Hepatocyte (in vitro differentiated cells): ENCODE measurements at regions not wholly inside any gene's neighbourhood (a gene's known extent, or its start where the extent isn't known, plus 50 kb on each side); places are given as distances from the start of the nearest gene placed in this dataset.

Experiments
- DNase-seq: peaks from one replicate; pipeline ENCODE4 v3.0.0-alpha.2; 2016; ENCODE audit warnings: low spot score
- H2AFZ ChIP-seq: fragments of 200-600 bp; sonication (generic); 2 replicates; pipeline ENCODE4 v1.6.0; 2016; ENCODE audit warnings: antibody characterized with exemption, mild to moderate bottlenecking
- H3K27ac ChIP-seq: fragments of 200-600 bp; sonication (generic); 2 replicates; pipeline ENCODE4 v1.5.1; 2016; ENCODE audit warnings: mild to moderate bottlenecking
- H3K27me3 ChIP-seq: fragments of 200-600 bp; sonication (generic); 2 replicates; pipeline ENCODE4 v1.6.1; 2016
- H3K36me3 ChIP-seq: fragments of 200-600 bp; sonication (generic); replicated peaks from 2 replicates; pipeline ENCODE4 v1.5.1; 2016; ENCODE audit warnings: low read depth; ENCODE audit not compliant: insufficient read depth
- H3K4me1 ChIP-seq: fragments of 200-600 bp; sonication (generic); 2 replicates; pipeline ENCODE4 v1.5.1; 2016; ENCODE audit warnings: mild to moderate bottlenecking, moderate library complexity; ENCODE audit not compliant: insufficient read depth
- H3K4me2 ChIP-seq: fragments of 200-600 bp; sonication (generic); 2 replicates; pipeline ENCODE4 v1.6.0; 2016
- H3K4me3 ChIP-seq: fragments of 200-600 bp; sonication (generic); 2 replicates; pipeline ENCODE4 v1.5.1; 2016; ENCODE audit warnings: mild to moderate bottlenecking
- H3K79me2 ChIP-seq: fragments of 200-600 bp; sonication (generic); 2 replicates; pipeline ENCODE4 v1.6.0; 2017; ENCODE audit warnings: mild to moderate bottlenecking
- H3K9me2 ChIP-seq: fragments of 200-600 bp; sonication (generic); replicated peaks from 2 replicates; pipeline ENCODE4 v1.6.0; 2017; ENCODE audit warnings: mild to moderate bottlenecking; ENCODE audit not compliant: insufficient read depth
- H3K9me3 ChIP-seq: fragments of 200-600 bp; sonication (generic); 2 replicates; pipeline ENCODE4 v1.5.1; 2016; ENCODE audit warnings: low read depth, mild to moderate bottlenecking
- H4K20me1 ChIP-seq: fragments of 200-600 bp; sonication (generic); 2 replicates; pipeline ENCODE4 v1.6.0; 2016; ENCODE audit warnings: mild to moderate bottlenecking; ENCODE audit not compliant: insufficient read depth, poor library complexity, severe bottlenecking
- CTCF ChIP-seq: fragments of 200-600 bp; sonication (generic); IDR thresholded peaks from 2 replicates; pipeline ENCODE4 v1.5.1; 2016; ENCODE audit warnings: antibody characterized with exemption, mild to moderate bottlenecking; ENCODE audit not compliant: poor library complexity
- EZH2 ChIP-seq: fragments of 200-600 bp; sonication (generic); IDR thresholded peaks from 2 replicates; pipeline ENCODE4 v1.6.1; 2016; ENCODE audit warnings: antibody characterized with exemption, mild to moderate bottlenecking, borderline replicate concordance
- EZH2phosphoT487 ChIP-seq: fragments of 200-600 bp; sonication (generic); IDR thresholded peaks from one replicate; pipeline ENCODE4 v1.6.1; 2018; ENCODE audit warnings: antibody characterized with exemption, mild to moderate bottlenecking, low read depth, moderate library complexity; ENCODE audit not compliant: unreplicated experiment, severe bottlenecking
- whole genome bisulfite sequencing: methylation state at CpG from one replicate; pipeline ENCODE4 v1.1.6; 2016; ENCODE audit warnings: low lambda C conversion rate; ENCODE audit errors: missing lambda C conversion rate; 5-methylcytosine and 5-hydroxymethylcytosine counted together

DNA sequence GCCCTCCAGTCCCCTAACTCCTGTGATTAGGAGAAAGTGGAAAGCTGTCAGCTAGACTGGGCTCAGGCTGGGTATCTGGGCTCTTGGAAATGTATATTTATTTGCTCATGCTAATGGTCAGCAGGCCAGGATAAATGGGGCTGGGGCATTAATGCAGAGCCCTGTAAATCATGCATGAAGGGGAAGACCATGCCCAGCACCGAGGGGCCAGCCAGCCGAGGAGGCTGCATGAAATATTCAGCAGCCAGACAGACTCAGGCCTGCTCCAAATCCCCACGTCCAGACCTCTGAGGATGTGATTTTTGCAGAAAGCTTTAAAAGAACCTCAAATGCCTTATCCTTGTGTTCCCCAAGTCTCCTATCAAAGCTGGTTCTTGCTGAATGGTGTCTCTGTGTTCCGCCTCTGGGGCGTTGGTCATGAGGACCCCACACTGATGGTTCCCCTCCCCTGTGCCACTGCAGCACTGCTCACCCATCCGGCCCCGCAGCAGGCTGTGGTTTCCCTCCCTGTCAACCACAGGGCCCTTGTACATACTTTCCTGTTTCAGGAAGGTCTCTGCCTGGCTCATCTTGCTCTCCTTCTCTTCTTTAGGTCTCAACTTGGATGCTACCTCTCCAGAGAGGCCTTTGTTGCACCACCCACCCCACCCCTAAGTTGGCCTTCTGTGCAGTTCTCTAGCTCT, 358.4 kb downstream of the CDH26 start:
- no peaks in the 10 kb centered on the region for H3K4me1 ChIP-seq
- H3K27ac ChIP-seq, result no peak overlapping the region
- H4K20me1 ChIP-seq, result no peaks in the 10 kb centered on the region
- H3K36me3 ChIP-seq, result no peaks in the 10 kb centered on the region
- H3K4me2 ChIP-seq, result no peak overlapping the region
- WGBS, result 83% methylated on average over 7 of the region's 7 CpGs
- H3K9me3 ChIP-seq, result no peaks in the 10 kb centered on the region
- H3K79me2 ChIP-seq, result no peaks in the 10 kb centered on the region
- DNase-seq, result no peak
- no peaks in the 10 kb centered on the region for H3K27me3 ChIP-seq
- TF ChIP-seq CTCF, result no peak
- no peak for TF ChIP-seq EZH2
- no peak for TF ChIP-seq EZH2phosphoT487
- H3K4me3 ChIP-seq, result no peak overlapping the region
- no peaks in the 10 kb centered on the region for H3K9me2 ChIP-seq
- no peak overlapping the region for H2AFZ ChIP-seq

DNA sequence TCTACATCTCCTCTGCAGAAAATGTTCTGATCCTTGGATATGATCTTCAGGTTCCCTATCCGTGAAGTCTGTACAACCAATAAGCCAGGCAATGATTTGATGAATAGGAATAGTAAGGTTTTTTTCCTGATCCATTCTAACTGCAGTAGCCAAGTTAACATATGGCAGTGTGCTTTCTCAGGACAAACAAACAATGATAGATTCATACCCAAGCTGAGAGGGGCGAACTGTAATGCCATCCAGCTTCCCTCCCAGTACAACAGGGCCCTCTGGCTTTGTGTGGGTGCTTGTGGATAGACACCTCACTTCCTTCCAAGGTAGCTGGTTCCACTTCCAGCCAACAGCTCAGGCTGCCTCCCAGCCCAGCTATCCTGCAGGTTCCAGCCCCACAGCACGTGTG, 359.2 kb downstream of the CDH26 start:
- 72% methylated on average over 3 of the region's 3 CpGs for WGBS
- TF ChIP-seq EZH2 (no peak), CTCF (no peak), EZH2phosphoT487 (no peak)

GRCh38 chr20:60321601-60322000, 363.4 kb downstream of the CDH26 start:
- Histone ChIP-seq H3K9me2 (no peaks in the 10 kb centered on the region), H3K27me3 (no peaks in the 10 kb centered on the region), H3K4me2 (no peak overlapping the region), H3K4me1 (no peaks in the 10 kb centered on the region), H2AFZ (no peak overlapping the region), H3K79me2 (no peaks in the 10 kb centered on the region), H4K20me1 (no peaks in the 10 kb centered on the region), H3K9me3 (no peaks in the 10 kb centered on the region), H3K27ac (no peak overlapping the region), H3K4me3 (no peak overlapping the region), H3K36me3 (no peaks in the 10 kb centered on the region)
- TF ChIP-seq EZH2phosphoT487 (no peak), EZH2 (no peak), CTCF (no peak)
- 77% methylated on average over 3 of the region's 3 CpGs for WGBS
- DNase-seq, result no peak

More for the DNA sequence above, 359.2 kb downstream of the CDH26 start:
- no peak overlapping the region for H2AFZ ChIP-seq
- H3K36me3 ChIP-seq, result no peaks in the 10 kb centered on the region
- no peaks in the 10 kb centered on the region for H3K79me2 ChIP-seq
- no peaks in the 10 kb centered on the region for H3K27me3 ChIP-seq
- H3K27ac ChIP-seq, result no peak overlapping the region
- H3K4me2 ChIP-seq, result no peak overlapping the region
- H3K4me1 ChIP-seq, result no peaks in the 10 kb centered on the region
- H4K20me1 ChIP-seq, result no peaks in the 10 kb centered on the region
- no peak overlapping the region for H3K4me3 ChIP-seq
- H3K9me3 ChIP-seq, result no peaks in the 10 kb centered on the region
- DNase-seq, result no peak
- H3K9me2 ChIP-seq, result no peaks in the 10 kb centered on the region

GRCh38 chr20:60326821-60327220, 368.6 kb downstream of the CDH26 start:
- DNase-seq, result no peak
- Histone ChIP-seq H3K4me1 (no peaks in the 10 kb centered on the region), H4K20me1 (no peaks in the 10 kb centered on the region), H3K27ac (no peak overlapping the region), H3K9me2 (no peaks in the 10 kb centered on the region), H3K27me3 (no peaks in the 10 kb centered on the region), H3K79me2 (no peaks in the 10 kb centered on the region), H3K4me3 (no peak overlapping the region), H3K36me3 (no peaks in the 10 kb centered on the region), H3K9me3 (no peaks in the 10 kb centered on the region), H2AFZ (no peak overlapping the region), H3K4me2 (no peak overlapping the region)
- TF ChIP-seq CTCF (no peak), EZH2 (no peak), EZH2phosphoT487 (no peak)
- WGBS, result 92% methylated on average over 5 of the region's 5 CpGs
